GM13977 (cell line): ENCODE measurements at regions not wholly inside any gene's neighbourhood (a gene's known extent, or its start where the extent isn't known, plus 50 kb on each side); places are given as distances from the start of the nearest gene placed in this dataset.

Experiments used
- DNase-seq: peaks from one replicate; pipeline ENCODE4 v3.0.0; 2012; ENCODE audit warnings: low spot score
- in situ Hi-C: fragments of 300-500 bp; cut with MboI; formaldehyde crosslinking; loops from one replicate; pipeline ENCODE4 v1.12.0; 2022; ENCODE audit warnings: low sequenced_read_pairs, low pct_unique_long_range_greater_than_20kb, mixed read lengths, inconsistent platforms; ENCODE audit not compliant: unreplicated experiment
- TF ChIP-seq, protein P1 (sequence below): IDR thresholded peaks from 2 replicates; pipeline ENCODE4 v1.5.1; 2012; ENCODE audit warnings: mild to moderate bottlenecking, control low read depth; ENCODE audit not compliant: insufficient read depth; ENCODE audit errors: extremely low read depth, missing control alignments

DNA sequence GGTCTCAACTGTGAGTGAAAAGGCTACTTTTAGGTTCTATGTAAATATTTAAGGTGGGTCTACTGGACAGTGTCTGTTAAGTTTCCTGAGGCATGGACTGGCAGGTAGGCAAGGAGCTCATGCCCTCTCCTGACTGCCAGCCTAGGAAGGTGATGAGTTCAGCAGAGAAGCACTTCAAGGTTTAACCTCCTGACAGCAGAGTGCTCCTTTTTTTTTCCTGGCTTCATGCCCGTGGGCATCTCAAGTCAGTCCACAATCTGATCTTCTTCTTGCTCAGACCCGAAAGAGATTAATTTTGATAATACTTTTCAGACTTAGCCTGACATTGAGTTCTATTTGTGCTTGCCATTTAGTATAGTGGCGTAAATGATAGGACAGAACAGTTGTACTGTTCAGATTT is 241.9 kb upstream of the NREP start:
- in situ Hi-C loops = no loop called here
- TF ChIP-seq, protein P1, sequence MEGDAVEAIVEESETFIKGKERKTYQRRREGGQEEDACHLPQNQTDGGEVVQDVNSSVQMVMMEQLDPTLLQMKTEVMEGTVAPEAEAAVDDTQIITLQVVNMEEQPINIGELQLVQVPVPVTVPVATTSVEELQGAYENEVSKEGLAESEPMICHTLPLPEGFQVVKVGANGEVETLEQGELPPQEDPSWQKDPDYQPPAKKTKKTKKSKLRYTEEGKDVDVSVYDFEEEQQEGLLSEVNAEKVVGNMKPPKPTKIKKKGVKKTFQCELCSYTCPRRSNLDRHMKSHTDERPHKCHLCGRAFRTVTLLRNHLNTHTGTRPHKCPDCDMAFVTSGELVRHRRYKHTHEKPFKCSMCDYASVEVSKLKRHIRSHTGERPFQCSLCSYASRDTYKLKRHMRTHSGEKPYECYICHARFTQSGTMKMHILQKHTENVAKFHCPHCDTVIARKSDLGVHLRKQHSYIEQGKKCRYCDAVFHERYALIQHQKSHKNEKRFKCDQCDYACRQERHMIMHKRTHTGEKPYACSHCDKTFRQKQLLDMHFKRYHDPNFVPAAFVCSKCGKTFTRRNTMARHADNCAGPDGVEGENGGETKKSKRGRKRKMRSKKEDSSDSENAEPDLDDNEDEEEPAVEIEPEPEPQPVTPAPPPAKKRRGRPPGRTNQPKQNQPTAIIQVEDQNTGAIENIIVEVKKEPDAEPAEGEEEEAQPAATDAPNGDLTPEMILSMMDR = no peak
- no peak for DNase-seq

DNA sequence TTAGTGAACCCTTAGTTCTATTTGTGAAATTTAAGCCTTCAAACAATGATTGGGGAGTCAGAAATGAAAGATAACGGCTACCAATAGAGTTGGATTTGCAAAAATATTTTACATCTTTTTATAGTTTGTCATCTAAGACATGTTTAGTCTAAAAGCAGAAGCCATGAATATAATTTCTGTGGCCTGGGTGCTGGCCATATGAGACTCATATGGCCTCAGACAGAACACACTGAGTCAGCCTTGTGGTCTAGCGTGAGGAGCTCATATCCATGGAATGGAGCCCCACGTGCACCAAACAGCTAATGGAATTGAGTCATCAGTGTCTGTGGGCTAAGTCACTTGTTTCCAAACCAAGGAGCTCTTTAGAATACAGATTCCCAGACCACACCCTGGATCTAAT is 240.7 kb upstream of the NREP start:
- TF ChIP-seq, protein P1 = no peak

DNA sequence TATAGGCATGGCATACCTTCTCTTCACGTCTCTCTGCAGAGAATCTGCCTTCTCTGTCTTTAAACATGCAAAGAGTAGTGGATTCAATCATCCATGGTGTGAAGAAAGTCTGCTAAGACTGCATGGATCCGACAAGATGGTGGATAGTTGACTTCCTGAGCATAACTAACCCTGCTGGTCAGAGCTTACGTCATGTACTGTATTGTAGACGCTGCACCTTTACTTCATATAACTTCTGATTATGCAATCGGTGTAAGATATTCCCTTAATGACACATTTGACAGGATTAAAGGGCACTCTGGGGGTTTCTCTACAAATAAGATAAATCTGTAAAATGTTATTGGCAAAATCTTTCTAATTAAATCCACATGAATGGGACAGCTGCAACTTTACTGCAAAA is 240.3 kb upstream of the NREP start:
- no peak for DNase-seq
- TF ChIP-seq, protein P1 = no peak
- in situ Hi-C loops = no loop called here

More for the DNA sequence above, 240.7 kb upstream of the NREP start:
- DNase-seq = no peak
- in situ Hi-C loops = no loop called here

DNA sequence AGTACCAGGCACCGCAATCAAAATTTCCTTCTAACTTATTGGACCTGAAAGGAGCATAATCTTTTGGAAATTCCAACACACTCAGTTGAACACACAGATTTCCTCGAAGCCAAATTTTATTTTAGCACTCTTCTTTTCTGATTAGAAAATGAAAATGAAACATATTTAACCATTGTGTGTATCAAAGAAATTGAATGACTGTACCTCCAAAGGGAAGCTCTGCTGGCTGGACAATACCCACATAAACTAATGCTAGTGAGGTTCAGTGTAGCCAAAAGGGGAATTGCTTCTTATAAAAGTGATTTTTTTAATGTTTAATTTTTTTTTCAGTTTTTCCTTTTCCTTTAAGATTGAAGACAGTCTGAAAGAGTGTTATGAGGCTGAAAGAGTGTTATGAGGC is 239.6 kb upstream of the NREP start:
- TF ChIP-seq, protein P1 = no peak
- no peak for DNase-seq
- in situ Hi-C loops = no loop called here

DNA sequence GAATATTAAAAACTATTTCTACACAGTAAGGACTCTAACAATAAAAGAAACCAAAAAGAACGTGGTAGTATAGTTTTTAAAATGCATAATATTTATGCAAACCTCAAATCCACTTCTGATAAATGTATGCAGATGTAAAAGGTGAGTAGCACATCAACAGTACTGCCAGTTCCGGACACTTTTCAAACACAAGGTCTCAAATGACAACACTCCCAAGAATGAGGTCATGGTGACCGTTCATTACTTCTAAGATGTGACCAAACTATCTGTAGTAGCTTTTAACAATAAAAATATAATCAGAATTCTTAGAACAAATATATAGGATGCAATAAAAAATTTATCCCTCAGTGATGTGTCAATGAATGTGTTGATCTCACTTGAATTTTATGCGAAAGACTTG is 238.7 kb upstream of the NREP start:
- TF ChIP-seq, protein P1 = no peak
- in situ Hi-C loops = no loop called here

DNA sequence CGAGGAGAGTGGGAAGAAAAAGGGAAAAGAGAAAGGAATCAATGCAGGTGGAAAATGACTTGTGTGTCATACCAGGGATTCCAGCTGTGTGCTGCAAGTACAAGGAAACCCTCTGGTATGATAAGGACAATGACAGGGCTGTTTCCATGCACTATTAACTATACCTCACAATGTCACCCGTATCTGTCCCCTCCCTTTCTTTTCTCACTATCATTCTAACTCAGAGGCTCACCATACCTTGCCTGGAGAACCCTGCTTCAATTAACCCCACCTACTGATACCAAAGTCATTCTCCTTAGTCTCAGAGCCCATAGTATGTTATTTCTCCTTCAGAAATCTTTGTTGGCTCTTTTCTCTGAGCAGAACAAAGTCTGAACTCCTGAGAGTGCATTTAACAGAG is 236.2 kb upstream of the NREP start:
- in situ Hi-C loops = no loop called here
- TF ChIP-seq, protein P1 = no peak
- no peak for DNase-seq

More for the DNA sequence above, 238.7 kb upstream of the NREP start:
- DNase-seq = no peak

DNA sequence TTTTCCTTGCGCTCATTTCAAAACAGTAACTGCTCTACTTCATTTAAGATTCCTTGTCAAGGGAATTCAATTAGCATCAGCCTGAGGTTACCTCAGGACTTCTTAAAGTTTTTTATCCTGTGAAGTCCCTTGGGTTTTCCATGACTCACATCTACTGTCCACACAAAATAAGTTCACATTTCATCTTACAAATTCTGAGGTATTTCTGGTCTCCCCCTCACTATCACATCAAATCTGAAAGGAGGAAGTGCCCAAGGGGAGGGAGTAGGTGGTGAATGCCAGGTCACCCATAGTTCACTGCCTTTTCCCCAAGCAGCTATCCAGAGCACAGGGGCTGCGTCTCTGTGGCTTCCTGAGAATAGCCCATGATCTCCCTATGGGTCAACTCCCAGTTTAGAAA is 227.1 kb upstream of the NREP start:
- TF ChIP-seq, protein P1 = no peak
- in situ Hi-C loops = no loop called here
- peak; percentile 46 for DNase-seq
